NCI-H524 (cell line): ENCODE measurements at regions not wholly inside any gene's neighbourhood (a gene's known extent, or its start where the extent isn't known, plus 50 kb on each side); places are given as distances from the start of the nearest gene placed in this dataset.
"Not testable (repeated sequence)": the region's sequence is repeated elsewhere in the genome, so short reads cannot be mapped to it uniquely, and the experiment has no call there.

Experiments
- DNase-seq, 2 experiments: peaks; one replicate each; lab custom pipeline; 2025; lab: John Stamatoyannopoulos, UW

- not testable (repeated sequence) for DNase-seq
Observed at GRCh38 chr5:106999506-106999905, 671.2 kb downstream of the EFNA5 start.

GRCh38 chr5:106986006-106986405, 684.7 kb downstream of the EFNA5 start:
- DNase-seq, result no peak

DNA sequence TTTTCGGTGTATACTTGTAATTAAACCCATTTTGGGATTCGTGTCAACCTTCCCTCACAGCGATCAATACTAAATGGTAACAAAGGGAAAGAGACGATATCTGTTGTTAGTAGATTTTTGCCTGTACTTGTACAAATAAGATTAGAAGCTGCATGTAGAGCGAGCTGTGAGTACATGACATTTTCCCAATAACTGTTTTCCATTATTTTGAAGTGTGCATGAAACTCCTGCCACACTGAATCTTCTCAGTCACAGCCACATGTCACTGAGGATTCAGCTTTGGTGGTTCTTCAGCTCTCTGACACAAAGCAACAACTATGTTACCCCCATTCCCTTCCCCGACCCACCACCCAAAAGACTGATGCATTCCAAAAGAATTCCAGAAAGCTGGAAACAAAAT, 685.6 kb downstream of the EFNA5 start:
- no peak for DNase-seq

- not testable (repeated sequence) for DNase-seq
Observed at GRCh38 chr5:106979178-106979577, 691.6 kb downstream of the EFNA5 start.

- DNase-seq, result not testable (repeated sequence)
Observed at GRCh38 chr5:106978582-106979165, 692.1 kb downstream of the EFNA5 start.

DNA sequence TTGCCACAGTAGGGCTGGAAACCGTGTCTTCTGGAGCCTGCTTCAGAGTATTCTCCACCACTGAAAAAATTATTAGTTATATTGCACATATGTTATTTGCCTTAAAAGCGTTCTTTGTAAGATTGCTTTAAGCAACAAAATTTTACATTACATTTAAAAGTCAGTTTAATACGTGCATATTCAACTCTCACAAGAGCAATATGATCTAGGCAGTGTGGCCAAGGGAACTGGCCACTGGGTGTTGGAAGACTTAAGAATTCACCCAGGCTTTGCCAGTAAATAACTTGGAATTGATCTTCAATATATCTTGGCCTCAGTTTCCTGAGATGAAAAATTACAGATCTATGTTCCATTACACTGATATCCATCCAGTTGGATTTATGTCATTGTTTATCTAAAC, 694.4 kb downstream of the EFNA5 start:
- DNase-seq, result no peak

GRCh38 chr5:106974272-106974671, 696.5 kb downstream of the EFNA5 start:
- peak in 1 of 2 experiments; percentile 5 for DNase-seq

- no peak for DNase-seq
Observed at GRCh38 chr5:106966686-106967315, 703.9 kb downstream of the EFNA5 start.

GRCh38 chr5:106964132-106964531, 706.6 kb downstream of the EFNA5 start:
- no peak for DNase-seq

GRCh38 chr5:106963630-106964029, 707.1 kb downstream of the EFNA5 start:
- DNase-seq, result no peak

GRCh38 chr5:106962464-106963230, 708.1 kb downstream of the EFNA5 start:
- DNase-seq, result no peak

DNA sequence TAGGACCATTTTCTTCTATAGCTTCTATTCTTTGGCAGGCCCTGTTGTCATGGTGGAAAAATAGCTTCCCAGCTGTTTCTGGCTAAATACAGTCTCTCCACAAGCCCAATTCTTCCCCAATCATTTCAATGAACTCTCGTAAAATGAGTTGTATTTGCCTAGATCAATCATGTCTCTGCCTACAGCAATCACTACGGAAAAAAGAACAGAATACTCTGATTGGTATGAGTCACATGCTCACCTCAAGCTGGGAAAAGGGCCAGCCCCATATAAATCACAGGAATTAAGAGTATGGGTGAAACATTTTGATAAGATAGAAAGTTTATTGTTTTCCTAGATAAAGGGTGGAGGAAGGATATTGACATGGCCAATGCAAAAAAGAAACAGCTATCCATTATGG, 711.4 kb downstream of the EFNA5 start:
- DNase-seq, result no peak

DNA sequence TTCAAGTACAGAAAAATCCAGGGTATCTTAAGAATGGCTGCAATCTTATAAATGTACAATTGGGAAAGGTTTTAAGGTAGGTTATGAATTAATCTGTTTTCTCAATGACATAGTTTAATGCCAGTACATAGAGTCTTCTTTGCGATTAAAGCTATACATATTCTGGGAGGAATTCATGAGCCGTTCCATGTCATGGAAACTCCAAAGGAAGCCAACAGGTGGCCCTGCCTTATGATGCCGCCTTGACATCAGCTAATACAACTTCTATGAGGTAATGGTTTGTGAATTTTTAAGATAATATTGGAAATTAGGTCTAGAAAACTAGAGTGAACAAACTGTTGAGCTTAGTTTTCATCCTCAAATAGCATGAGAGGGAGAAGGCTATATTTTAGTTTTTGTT, 713.4 kb downstream of the EFNA5 start:
- no peak for DNase-seq

GRCh38 chr5:106956886-106957285, 713.9 kb downstream of the EFNA5 start:
- DNase-seq, result peak; percentile 60 to 75

DNA sequence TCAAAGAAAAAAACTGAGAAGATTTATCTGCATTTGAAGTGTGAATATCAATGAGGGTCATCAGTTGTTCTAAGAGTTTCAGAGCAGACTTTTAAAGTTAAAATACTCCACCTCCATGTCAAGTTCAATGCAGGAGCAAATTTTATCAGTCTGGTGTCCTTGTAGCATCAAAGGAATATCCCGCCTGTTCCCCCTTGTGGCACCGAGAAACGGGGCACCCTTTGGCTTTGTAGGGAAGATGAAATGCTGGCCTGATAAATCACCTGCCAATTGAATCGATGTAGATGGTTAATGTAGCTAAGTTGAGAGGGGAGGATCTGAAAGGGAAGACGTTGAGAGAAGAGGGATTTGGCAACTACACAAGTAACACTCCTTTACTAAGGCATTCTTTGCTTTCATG, 714.5 kb downstream of the EFNA5 start:
- DNase-seq, result peak in 1 of 2 experiments; percentile 1

- no peak for DNase-seq
Observed at GRCh38 chr5:106940986-106941385, 729.8 kb downstream of the EFNA5 start.

GRCh38 chr5:106940301-106940846, 730.4 kb downstream of the EFNA5 start:
- no peak for DNase-seq

GRCh38 chr5:106923409-106923808, 747.3 kb downstream of the EFNA5 start:
- DNase-seq, result no peak

DNA sequence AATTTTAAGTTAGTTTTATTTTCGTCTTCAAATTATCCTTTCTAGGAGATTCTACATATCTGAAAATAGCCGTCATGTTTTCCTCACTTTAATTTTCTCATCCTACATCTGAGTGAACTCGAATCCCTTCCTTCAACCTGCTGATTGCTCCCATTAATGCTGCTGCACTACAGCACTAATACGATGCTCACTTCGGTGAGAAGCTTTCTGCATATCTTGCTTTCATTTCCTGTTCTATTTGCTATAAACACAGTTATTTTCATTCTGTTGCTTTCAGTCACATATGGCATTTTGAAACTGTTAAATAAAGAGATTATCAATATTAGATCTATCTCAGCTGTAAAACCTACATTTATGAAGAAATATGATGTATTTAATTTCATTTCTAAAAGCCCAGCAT, 749.2 kb downstream of the EFNA5 start:
- DNase-seq, result no peak

DNA sequence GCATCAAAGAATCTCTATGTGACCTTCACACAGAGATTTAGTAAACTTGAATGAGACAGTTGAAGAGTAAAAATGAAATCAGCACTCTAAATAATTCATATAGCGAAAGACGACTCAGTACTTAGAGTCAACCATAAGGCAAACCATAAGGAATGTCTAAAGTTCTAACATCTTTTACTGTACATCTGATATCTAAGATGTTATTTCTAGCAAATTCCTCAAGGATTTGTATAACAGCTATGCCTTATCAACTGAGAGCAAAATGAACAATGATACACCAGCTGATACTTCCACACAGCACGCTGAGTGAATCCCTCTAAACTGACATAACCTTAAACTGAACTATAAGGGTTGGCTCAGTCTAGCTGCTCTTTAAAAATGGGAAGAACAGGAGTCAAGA, 760.3 kb downstream of the EFNA5 start:
- no peak for DNase-seq

GRCh38 chr5:106909716-106910115, 761.0 kb downstream of the EFNA5 start:
- DNase-seq, result no peak

GRCh38 chr5:106907979-106908378, 762.8 kb downstream of the EFNA5 start:
- DNase-seq, result no peak

DNA sequence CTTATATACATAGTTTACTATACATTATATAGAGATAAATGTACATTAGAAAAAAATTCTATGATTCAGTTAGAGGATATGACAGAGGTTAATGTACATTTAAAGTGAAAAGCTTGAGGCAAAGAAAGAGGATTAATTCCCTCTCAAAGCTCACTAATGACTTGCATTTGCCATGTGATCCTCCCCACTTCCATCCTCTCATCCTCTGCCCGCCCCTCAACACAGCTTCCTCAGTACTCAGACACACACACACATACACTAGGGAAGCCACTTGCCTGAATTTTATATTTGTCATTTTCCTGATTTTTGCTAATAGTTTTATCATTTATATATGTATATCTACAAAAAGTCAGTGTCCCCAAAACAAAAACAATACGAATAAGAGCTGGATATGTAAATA, 764.5 kb downstream of the EFNA5 start:
- DNase-seq, result peak; percentile 39 to 60
